GM23338 (cell line): ENCODE measurements at regions not wholly inside any gene's neighbourhood (a gene's known extent, or its start where the extent isn't known, plus 50 kb on each side); places are given as distances from the start of the nearest gene placed in this dataset.

Source experiments
- ATAC-seq: fragments of 200-7000 bp; cut with Tn5 transposase; 3 replicates; pipeline ENCODE4 v1.9.1; 2020
- DNase-seq: peaks from one replicate; pipeline ENCODE4 v3.0.0-alpha.2; 2015; ENCODE audit warnings: low spot score
- H2AFZ ChIP-seq: fragments of 200-600 bp; sonication (generic); 2 replicates; pipeline ENCODE4 v1.8.0; 2016; ENCODE audit warnings: antibody characterized with exemption, mild to moderate bottlenecking, moderate library complexity
- H3F3A ChIP-seq: fragments of 200-600 bp; sonication (generic); replicated peaks from 2 replicates; pipeline ENCODE4 v1.8.0; 2017; ENCODE audit warnings: antibody characterized with exemption, mixed run types, low read depth
- H3K27ac ChIP-seq: fragments of 200-600 bp; sonication (generic); 2 replicates; pipeline ENCODE4 v1.6.1; 2016; ENCODE audit warnings: low read depth
- H3K27me3 ChIP-seq: fragments of 200-600 bp; sonication (generic); 2 replicates; pipeline ENCODE4 v1.8.0; 2016; ENCODE audit warnings: mild to moderate bottlenecking, mixed run types, moderate library complexity; ENCODE audit not compliant: insufficient read depth
- H3K36me3 ChIP-seq: fragments of 200-600 bp; sonication (generic); 2 replicates; pipeline ENCODE4 v1.8.0; 2016; ENCODE audit warnings: mild to moderate bottlenecking; ENCODE audit not compliant: insufficient read depth
- H3K4me1 ChIP-seq: fragments of 200-600 bp; sonication (generic); 2 replicates; pipeline ENCODE4 v1.8.0; 2016; ENCODE audit warnings: mild to moderate bottlenecking, moderate library complexity; ENCODE audit not compliant: insufficient read depth
- H3K4me2 ChIP-seq: fragments of 200-600 bp; sonication (generic); 2 replicates; pipeline ENCODE4 v1.7.1; 2017; ENCODE audit warnings: mixed run types
- H3K4me3 ChIP-seq: fragments of 200-600 bp; sonication (generic); 2 replicates; pipeline ENCODE4 v1.6.1; 2016; ENCODE audit warnings: mixed run types
- H3K79me2 ChIP-seq: fragments of 200-600 bp; sonication (generic); replicated peaks from 2 replicates; pipeline ENCODE4 v1.8.0; 2017; ENCODE audit warnings: mild to moderate bottlenecking; ENCODE audit not compliant: insufficient read depth
- H3K9me2 ChIP-seq: fragments of 200-600 bp; sonication (generic); 2 replicates; pipeline ENCODE4 v1.8.0; 2017; ENCODE audit not compliant: insufficient read depth
- H4K20me1 ChIP-seq: fragments of 200-600 bp; sonication (generic); replicated peaks from 2 replicates; pipeline ENCODE4 v1.8.0; 2017; ENCODE audit warnings: mild to moderate bottlenecking; ENCODE audit not compliant: insufficient read depth
- H3K27ac Mint-ChIP-seq: 2 replicates; pipeline ENCODE4 v1.8.0; 2020; ENCODE audit warnings: inconsistent platforms, mild to moderate bottlenecking, moderate library complexity, mixed read lengths
- H3K27me3 Mint-ChIP-seq: 3 replicates; pipeline ENCODE4 v1.8.0; 2022; ENCODE audit warnings: low read depth, mild to moderate bottlenecking, moderate library complexity, mixed read lengths, inconsistent platforms; ENCODE audit not compliant: insufficient read depth, poor library complexity
- H3K36me3 Mint-ChIP-seq: 3 replicates; pipeline ENCODE4 v1.8.0; 2021; ENCODE audit warnings: low read depth, mild to moderate bottlenecking, inconsistent platforms, moderate library complexity, mixed read lengths
- H3K4me1 Mint-ChIP-seq: 3 replicates; pipeline ENCODE4 v1.8.0; 2020; ENCODE audit warnings: mild to moderate bottlenecking, inconsistent platforms, mixed read lengths
- H3K4me3 Mint-ChIP-seq: 3 replicates; pipeline ENCODE4 v1.8.0; 2021; ENCODE audit warnings: moderate library complexity, mild to moderate bottlenecking, inconsistent platforms, mixed read lengths
- H3K9me3 Mint-ChIP-seq: 3 replicates; pipeline ENCODE4 v1.8.0; 2020; ENCODE audit warnings: moderate library complexity, mild to moderate bottlenecking, inconsistent platforms, mixed read lengths
- CREB1 ChIP-seq: fragments of 250-450 bp; sonication (Bioruptor Pico); IDR thresholded peaks from 2 replicates; pipeline ENCODE4 v1.5.0; 2020; ENCODE audit warnings: low read depth, mild to moderate bottlenecking, moderate library complexity
- EZH2 ChIP-seq: fragments of 200-600 bp; sonication (generic); IDR thresholded peaks from one replicate; pipeline ENCODE4 v1.8.0; 2017; ENCODE audit warnings: antibody characterized with exemption, mild to moderate bottlenecking, low read depth; ENCODE audit not compliant: unreplicated experiment
- EZH2phosphoT487 ChIP-seq: fragments of 200-600 bp; sonication (generic); IDR thresholded peaks from one replicate; pipeline ENCODE4 v1.8.1; 2018; ENCODE audit warnings: antibody characterized with exemption; ENCODE audit not compliant: unreplicated experiment
- JUNB ChIP-seq: IDR thresholded peaks from one replicate; pipeline ENCODE4 v1.6.1; 2016; ENCODE audit warnings: antibody characterized with exemption; ENCODE audit not compliant: unreplicated experiment
- NANOG ChIP-seq: IDR thresholded peaks from 2 replicates; pipeline ENCODE4 v1.6.1; 2016; ENCODE audit warnings: antibody characterized with exemption, borderline replicate concordance
- POLR2AphosphoS5 ChIP-seq: IDR thresholded peaks from 2 replicates; pipeline ENCODE4 v1.6.1; 2016; ENCODE audit warnings: antibody characterized with exemption, low read depth
- REST ChIP-seq: IDR thresholded peaks from one replicate; pipeline ENCODE4 v1.6.1; 2018; ENCODE audit warnings: antibody characterized with exemption; ENCODE audit not compliant: unreplicated experiment
- STAT1 ChIP-seq: IDR thresholded peaks from one replicate; pipeline ENCODE4 v1.6.1; 2016; ENCODE audit warnings: antibody characterized with exemption; ENCODE audit not compliant: unreplicated experiment
- ZNF114 ChIP-seq: fragments of 250-450 bp; sonication (Bioruptor Pico); IDR thresholded peaks from 2 replicates; pipeline ENCODE4 v1.5.0; 2020; ENCODE audit warnings: mild to moderate bottlenecking, moderate library complexity
- ZNF331 ChIP-seq: fragments of 250-450 bp; sonication (Bioruptor Pico); IDR thresholded peaks from 2 replicates; pipeline ENCODE4 v1.5.0; 2020; ENCODE audit warnings: low read depth, mild to moderate bottlenecking, moderate library complexity
- TF ChIP-seq, protein P1 (sequence below), 2 experiments: fragments of 200-600 bp in 1 of 2; sonication (generic) in 1 of 2; conservative IDR thresholded peaks; 2 replicates each; pipeline versions ENCODE4 v1.5.1 to v1.6.1; 2016 to 2017; ENCODE audit warnings: antibody characterized with exemption in 2 of 2, low read depth in 2 of 2, mild to moderate bottlenecking in 2 of 2, moderate library complexity in 1 of 2
- TF ChIP-seq, protein P2 (sequence below): IDR thresholded peaks from 2 replicates; pipeline ENCODE4 v1.6.1; 2016; ENCODE audit warnings: antibody characterized with exemption

DNA sequence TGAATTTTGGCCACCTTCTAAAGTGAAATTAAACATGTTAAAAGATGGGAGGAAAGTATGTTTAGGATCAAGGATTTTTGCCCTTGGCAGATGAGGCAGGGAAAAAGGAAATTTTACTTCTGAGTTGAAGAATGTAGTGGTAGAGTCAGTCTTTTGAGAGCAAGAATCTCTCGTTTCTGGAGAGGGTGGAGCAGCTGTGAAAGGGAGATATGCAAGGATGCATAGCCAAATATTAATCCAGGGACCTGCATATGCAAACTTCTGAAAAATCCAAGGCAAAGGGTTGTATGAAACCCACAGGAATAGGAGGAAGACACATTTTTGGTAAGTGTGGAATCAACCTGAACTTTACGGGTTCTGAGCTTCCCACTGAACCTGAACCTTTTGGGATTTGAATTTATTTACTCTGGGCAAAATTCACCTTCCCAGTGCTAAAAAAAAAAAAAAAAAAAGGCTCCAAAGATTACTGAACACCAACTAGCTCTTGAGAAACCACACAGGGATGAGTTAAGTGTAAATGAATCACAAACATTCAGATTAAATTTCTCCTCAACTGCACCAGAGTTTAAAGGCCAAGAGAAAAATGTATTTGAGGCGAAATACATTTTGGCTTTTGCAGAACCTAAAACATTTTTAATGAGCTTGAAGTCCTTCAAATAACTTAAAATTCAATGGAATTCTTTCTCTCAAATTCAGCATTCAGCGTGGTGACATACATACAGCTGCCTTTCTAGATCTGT is 187.1 kb upstream of the CDKN3 start (continued):
- TF ChIP-seq, protein P1, sequence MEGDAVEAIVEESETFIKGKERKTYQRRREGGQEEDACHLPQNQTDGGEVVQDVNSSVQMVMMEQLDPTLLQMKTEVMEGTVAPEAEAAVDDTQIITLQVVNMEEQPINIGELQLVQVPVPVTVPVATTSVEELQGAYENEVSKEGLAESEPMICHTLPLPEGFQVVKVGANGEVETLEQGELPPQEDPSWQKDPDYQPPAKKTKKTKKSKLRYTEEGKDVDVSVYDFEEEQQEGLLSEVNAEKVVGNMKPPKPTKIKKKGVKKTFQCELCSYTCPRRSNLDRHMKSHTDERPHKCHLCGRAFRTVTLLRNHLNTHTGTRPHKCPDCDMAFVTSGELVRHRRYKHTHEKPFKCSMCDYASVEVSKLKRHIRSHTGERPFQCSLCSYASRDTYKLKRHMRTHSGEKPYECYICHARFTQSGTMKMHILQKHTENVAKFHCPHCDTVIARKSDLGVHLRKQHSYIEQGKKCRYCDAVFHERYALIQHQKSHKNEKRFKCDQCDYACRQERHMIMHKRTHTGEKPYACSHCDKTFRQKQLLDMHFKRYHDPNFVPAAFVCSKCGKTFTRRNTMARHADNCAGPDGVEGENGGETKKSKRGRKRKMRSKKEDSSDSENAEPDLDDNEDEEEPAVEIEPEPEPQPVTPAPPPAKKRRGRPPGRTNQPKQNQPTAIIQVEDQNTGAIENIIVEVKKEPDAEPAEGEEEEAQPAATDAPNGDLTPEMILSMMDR (conservative IDR thresholded peaks at IDR 0.05; ENCODE audit: low read depth in 2 of 2), result no peak
- TF ChIP-seq JUNB, result no peak
- no peak for TF ChIP-seq REST

- no peaks in the 10 kb centered on the region for H3K27me3 Mint-ChIP-seq
- H3K4me1 Mint-ChIP-seq, result no peaks in the 10 kb centered on the region
- no peaks in the 10 kb centered on the region for H3K36me3 Mint-ChIP-seq
- Histone ChIP-seq H3K36me3 (no peaks in the 10 kb centered on the region), H3K27ac (no peak overlapping the region), H3K27me3 (no peaks in the 10 kb centered on the region), H3K4me2 (no peak overlapping the region), H3K4me3 (no peak overlapping the region), H3K4me1 (no peaks in the 10 kb centered on the region), H3K79me2 (no peaks in the 10 kb centered on the region), H4K20me1 (no peaks in the 10 kb centered on the region), H2AFZ (no peak overlapping the region), H3K9me2 (no peaks in the 10 kb centered on the region), H3F3A (no peaks in the 10 kb centered on the region)
- no peak for ATAC-seq
- no peak for DNase-seq
- no peaks in the 10 kb centered on the region for H3K9me3 Mint-ChIP-seq
- no peak overlapping the region for H3K27ac Mint-ChIP-seq
- H3K4me3 Mint-ChIP-seq, result no peak overlapping the region
- TF ChIP-seq EZH2 (no peak), NANOG (no peak), JUNB (no peak), EZH2phosphoT487 (no peak), POLR2AphosphoS5 (no peak), REST (no peak), ZNF331 (CRISPR knock-in tag) (no peak), STAT1 (no peak), ZNF114 (CRISPR knock-in tag) (no peak), CREB1 (CRISPR knock-in tag) (no peak)
- TF ChIP-seq, protein P2, sequence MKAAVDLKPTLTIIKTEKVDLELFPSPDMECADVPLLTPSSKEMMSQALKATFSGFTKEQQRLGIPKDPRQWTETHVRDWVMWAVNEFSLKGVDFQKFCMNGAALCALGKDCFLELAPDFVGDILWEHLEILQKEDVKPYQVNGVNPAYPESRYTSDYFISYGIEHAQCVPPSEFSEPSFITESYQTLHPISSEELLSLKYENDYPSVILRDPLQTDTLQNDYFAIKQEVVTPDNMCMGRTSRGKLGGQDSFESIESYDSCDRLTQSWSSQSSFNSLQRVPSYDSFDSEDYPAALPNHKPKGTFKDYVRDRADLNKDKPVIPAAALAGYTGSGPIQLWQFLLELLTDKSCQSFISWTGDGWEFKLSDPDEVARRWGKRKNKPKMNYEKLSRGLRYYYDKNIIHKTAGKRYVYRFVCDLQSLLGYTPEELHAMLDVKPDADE, result no peak
- TF ChIP-seq, protein P1 (conservative IDR thresholded peaks at IDR 0.05; ENCODE audit: low read depth in 2 of 2), result no peak
Measured at GRCh38 chr14:54211551-54212308, 185.1 kb upstream of the CDKN3 start.
